Fibroblast of skin of abdomen (primary cell): ENCODE measurements at regions not wholly inside any gene's neighbourhood (a gene's known extent, or its start where the extent isn't known, plus 50 kb on each side); places are given as distances from the start of the nearest gene placed in this dataset.

Experiments used
- DNase-seq: peaks from one replicate; pipeline ENCODE4 v3.0.0-alpha.2; 2013

DNA sequence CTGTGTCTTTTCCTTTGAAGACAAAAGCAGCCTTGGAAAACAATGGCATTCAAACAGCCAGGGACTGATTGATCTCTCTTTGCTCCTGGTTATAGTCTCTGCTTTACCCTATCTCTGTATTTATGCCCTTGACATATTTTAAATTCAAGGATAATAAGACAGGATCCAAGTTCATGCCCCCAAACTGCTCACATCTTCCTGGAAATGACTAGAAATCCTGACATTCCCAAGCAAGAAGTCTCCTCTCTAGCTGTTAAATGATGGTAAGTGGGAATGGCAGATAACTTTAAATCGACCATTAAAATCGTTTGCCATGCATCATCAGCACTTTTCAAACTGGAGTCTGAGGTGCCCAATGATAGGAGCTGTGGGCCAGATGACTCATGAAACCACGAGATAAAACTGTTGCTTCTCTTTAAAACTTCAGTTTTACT lies 435.6 kb downstream of the FOXO1 start:
- DNase-seq, result peak; percentile 67

DNA sequence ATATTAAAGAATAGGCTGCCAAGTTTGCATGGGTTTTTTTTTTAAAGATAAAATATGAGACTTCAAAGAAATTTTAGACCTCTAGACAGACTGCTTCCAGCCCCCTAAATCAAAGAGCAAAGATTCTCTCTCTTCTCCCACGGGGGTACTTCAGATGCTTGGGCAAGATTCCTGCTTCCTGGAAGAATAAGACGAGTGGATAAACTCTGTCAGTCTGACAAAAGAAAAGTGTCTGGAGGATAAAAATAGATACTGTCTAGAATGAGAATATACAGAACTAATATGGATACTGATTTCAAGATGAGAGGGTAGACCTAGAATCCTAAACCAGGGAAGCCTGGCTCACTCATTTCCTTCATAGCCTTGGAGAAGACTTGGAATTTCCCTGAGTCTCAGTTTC lies 435.1 kb downstream of the FOXO1 start:
- peak; percentile 64 for DNase-seq

DNA sequence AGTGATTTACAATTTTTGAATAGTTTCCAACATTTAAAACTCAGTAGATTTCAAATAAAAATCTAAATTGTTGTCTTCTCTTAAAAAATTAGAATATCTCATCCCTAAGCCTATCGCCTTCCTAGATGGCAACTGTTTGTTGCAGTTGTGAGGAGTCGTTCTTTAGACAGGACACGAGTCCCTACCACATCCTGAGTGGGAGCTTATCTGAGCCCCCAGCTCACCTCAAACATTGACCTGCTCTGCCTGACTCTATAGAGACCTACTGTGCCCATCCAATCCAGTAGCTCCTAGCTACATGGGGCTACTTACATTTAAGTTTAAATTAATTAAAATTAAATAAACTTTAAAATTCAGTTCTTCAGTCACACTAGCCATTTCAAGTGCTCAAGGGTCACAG lies 434.7 kb downstream of the FOXO1 start:
- no peak for DNase-seq

DNA sequence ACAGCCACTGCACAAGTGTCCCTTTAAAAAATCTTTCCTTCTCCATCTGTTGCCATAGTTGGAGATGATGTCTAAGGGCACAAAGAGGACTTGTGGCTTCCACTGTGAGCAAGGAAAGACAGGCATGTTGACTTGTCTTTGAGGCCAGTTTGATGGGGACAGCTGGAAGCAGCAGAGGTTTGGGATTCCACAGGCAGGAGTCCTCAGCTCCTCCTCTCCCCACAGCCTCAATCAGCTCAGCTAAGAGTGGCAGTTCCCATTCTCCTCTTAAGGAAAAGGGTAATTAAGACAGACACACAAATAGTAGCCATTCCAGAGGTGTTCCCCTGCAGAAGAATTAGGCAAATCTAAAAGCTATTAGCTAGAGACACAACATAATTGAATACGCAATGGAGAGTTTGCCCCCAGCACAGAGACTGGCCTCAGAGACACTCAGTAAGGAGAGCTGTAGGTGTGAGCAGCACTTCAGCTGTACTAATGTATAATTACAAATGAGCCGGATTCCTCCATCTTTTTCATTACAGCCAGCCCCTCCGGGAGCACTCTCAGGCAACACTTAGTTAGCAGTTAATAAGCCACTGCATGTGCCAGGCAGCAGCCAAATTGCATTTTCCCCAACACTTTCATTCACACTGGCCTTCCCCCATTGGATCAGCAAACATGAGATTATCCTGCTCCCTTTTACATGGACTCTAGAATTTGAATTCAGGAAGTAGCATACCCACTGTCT lies 434.0 kb downstream of the FOXO1 start:
- DNase-seq, result no peak

DNA sequence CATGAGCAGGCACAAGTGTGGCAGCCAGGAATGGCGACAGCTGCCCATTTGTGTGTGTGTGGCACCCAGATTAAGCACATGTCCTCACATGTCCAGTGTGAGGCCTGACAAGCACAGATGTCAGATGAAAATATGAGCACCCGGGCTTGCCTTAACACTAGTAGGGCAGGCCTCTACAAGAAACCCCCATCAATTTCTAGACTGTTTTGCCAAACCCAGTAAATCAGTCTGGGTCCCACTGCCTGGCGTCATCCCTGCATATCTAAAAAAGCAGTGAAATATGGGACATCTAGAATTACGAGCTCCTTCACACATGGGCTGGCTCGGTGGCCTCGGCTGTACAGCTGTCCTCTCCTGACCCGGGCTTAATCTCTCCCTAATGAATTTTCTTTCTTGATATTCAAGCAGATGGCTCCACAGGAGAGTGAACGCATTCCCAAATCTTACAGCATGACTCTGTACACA lies 432.7 kb downstream of the FOXO1 start:
- no peak for DNase-seq

DNA sequence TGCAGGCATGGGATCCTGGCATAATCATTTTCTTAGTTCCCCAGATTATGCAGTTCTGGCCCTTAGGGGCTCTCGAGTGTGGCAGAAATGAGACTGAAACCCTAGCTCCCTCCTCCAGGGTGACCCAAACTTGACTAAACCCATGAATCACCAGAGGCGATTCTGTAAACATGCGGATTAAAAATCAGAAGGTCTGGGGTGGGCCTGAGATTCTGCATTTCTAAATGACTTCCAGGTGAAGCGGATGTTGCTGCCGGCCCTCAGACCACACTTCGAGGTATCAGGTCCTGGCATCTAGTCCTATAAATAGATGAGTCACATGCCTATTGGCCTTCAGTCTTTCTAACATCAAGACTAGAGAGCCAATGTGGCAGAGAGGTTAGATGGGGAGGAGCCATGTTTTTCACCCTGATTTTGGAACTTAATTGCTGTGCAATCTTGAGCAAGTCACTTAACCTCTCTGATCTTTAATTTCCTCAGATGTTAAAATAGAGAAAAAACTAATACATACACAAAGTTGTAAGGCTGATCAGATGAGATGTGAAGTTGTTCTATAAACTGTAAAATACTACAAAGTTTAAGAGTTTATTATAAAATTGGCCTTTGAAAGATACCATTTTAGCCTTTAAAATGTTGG lies 431.2 kb downstream of the FOXO1 start:
- DNase-seq, result no peak

DNA sequence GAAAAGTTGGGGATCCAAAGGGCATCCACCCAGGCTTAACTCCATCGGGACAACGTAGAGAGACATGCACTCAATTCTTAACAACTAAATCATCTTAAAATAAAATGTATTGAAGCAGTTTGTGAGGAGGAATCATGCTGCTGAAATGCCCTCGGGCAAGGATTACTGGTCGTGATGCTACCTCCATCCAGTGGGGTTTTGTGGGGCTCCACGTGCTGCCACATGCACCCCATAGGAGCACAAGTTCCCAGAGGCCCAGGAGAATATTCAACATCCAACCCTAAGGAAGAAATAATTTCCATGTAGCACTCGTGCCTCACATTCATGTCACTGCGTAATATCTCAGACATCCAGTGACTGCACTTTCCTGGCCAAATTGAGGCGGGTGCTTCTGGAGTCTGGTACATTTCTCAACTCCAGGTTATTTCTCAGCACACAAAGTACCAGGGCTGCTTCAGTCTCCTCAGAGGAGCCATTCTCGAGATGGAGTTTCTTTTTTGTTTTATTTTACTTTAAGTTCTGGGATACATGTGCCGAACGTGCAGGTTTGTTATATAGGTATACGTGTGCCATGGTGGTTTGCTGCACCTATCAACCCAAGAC lies 429.8 kb downstream of the FOXO1 start:
- no peak for DNase-seq

DNA sequence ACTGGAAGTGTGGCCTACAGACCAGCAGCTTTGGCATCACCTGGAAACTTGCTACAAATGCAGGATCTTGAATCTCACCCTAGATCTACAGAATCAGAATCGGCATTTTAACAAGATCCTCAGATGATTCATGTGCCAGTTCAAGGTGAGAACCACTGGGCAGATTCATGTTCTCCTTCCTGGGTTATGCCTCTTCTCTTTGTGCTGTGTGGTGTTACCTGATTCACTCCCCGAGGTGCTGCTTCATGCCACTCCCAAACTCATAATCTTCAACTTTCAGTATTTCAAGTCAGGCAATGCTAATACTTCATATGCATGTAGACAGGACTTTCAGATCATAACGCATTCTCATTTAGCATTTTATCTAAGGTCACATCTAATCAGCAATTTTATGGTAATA lies 427.7 kb downstream of the FOXO1 start:
- DNase-seq, result no peak

DNA sequence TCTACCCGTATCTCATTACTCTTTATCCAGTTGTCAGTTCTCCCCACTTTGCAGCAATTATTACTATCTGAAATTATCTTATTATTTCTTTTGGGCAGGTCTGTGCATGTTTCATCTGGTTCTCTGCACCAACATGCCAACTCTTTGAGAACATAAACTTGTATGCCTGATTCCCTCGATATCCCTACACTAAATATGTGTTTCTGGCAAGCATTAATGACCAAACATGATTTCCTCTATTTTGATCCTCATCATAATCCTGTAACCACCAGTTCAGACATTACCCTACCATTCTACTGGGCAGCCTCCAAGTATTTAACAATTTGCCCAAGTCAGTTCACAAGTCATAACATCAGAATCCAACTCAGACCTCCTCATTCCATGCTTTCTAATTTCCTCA lies 426.1 kb downstream of the FOXO1 start:
- no peak for DNase-seq

DNA sequence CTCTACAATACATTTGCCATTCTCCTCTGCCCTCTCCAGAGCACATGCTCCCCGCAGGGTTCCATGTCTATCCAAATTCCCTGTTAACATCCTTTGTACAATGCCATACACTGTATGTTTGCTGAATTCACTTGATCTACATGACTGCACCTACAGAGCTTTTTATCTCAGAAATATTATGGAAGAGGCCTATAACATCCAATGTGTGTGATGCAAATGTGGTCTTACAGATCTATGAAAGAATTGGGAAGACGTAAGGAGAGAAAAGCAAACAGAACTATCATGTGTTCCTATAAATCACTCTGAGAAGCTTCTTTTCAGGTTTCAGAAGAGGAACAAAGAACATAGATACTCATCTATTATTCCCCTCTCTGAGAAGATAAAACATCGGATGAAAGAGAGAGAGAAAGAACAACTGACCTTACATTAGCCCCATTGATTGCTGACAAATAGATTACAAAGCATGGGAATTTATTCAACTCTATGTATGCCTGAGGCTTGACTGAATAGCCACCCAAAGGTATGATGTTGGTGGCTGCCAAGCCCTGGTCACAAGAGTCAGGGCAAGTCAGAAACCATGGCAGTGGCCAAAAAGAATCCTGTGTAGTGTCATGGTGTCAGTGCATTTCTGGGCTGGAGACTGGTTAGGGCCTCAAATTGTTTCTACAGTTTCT lies 425.2 kb downstream of the FOXO1 start:
- DNase-seq, result no peak

DNA sequence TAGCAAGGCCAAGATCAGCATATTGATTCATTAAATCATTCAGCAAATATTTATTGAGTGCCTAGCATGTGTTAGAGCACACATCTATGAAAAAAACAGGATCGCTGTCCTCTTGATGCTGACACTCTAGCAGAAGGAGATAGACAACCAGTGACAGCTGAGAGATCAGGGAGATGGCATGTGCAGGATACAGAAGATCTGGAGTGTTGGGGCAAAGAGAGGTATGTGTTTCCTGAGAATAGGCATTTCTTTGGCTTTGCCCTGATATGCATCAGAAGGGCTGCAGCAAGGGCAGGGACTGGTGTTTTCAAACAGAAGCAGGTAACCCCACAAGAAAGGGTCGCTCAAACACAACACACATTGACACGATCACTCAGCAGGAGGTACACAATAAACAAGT lies 423.4 kb downstream of the FOXO1 start:
- no peak for DNase-seq

DNA sequence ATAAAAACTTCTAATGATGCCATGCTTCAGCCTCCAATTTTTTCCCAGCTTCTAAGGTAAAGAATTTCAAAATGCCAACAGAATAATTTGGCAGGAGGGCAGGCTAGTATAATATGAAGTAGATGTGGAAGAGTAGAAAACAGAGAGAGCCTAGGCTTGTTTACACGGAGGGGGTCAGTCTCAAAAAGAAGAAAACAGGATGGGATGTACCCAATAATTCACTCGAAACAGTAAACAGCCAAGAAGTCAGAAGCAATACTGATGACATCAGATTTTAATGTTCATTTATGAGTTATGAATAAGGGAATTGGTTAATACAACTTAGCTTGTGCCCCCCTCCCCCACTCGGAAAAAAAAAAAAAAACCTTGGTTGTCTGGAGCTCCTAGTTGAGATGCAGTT lies 422.5 kb downstream of the FOXO1 start:
- DNase-seq, result no peak

DNA sequence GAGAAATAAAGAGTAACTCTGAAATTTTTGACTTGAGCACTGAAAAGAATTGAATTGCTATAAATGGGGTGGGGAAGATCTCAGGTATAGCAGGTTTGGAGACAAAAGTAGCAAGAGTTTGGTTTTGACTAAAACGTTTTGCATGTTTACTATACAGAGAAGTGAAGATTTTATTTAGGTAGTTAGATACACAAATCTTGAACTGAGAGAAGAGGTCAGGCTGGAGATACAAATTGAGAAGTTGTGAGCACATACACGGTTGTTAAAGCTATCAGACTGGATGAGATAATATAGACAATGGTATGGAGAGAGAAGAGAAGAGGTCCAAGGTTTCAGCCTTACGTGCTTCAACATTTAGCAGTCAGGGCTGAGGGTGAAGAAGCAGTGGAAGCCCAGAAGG lies 420.9 kb downstream of the FOXO1 start:
- no peak for DNase-seq

DNA sequence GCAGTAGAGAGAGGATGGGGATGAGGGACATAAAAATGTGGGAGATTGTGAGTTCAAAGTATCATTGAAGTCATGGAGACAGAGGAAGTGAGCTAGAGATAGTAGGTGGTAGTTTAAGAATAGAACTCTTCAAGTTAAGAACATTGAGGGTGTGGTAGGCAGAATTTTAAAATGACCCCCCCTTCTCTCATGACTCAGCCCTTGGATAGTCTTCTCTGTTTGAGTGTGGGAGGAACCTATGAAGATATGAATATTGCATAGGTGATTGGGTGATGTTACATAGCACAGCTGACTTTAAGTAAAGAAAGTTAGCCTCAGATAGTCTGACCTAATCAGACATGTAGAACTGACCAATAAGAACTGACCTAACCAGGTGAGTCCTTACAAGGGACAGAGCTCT lies 418.6 kb downstream of the FOXO1 start:
- DNase-seq, result no peak

DNA sequence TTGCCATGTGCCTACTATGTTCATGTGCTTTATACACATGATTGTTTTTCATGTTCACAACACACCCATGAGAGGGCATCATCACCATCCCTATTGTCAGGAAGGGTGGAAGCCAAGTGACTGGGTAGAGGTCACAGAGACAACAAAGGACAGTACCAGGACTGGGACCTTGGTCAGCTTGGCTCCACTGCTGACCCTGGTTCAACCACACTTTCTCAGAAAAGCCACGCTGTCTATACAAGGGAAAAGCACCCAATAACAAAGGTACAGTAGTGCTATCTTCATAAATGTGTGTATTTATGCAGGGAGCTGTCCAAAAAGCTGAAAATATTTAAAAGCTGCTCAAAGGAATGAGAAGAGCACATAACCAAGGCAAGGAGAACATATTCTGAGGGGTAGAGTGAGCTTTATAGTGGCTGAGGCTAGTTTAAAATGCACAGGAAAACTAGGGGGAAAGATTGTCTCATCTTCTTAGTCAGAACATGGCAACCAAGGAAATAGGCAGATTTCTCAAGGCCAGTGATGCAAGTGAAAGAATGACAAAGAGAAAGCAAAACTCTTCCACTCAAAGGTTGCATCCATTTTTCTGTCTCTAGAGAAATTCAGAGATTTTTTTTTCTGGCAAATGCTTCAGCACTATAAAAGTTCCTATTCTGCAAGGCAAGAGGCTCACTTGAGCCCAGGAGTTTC lies 415.0 kb downstream of the FOXO1 start:
- DNase-seq, result no peak

DNA sequence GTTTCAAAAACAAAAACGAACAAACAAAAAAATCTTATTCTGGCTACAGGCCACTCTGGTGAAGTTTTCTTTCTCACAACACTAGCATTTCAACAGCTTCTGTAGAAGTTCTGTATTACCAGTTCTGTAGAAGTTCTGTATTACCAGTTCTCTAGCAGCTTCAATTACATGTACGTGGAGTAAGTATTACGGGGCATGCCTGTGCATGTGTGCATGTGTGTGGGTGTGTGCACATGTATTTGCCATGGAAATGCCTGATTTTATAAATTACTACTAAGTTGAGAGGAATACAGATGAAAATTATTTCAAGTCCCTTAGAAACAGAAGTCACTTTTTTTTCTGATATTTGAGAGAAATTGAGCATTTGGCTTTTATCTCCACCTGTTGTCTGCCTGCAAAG lies 414.2 kb downstream of the FOXO1 start:
- no peak for DNase-seq

DNA sequence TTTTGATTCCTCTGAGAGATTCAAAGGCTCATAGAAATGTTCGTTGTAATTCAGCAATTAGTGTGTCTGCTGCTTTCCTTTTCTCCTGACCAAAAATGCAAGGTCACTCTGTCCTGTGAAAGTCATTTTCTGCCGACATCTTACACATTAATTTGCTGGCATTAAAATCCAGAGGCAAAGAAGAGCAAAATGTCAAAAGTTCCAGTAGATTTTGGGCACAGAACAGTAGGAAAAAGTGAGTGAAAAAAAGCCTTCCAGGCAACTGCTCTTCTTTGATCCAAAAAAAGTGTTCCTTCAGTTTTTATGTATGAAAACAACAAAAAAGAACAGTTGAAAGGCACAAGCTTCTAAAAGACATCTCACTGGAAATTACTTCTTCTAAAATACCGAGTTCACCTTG lies 413.8 kb downstream of the FOXO1 start:
- DNase-seq, result no peak

DNA sequence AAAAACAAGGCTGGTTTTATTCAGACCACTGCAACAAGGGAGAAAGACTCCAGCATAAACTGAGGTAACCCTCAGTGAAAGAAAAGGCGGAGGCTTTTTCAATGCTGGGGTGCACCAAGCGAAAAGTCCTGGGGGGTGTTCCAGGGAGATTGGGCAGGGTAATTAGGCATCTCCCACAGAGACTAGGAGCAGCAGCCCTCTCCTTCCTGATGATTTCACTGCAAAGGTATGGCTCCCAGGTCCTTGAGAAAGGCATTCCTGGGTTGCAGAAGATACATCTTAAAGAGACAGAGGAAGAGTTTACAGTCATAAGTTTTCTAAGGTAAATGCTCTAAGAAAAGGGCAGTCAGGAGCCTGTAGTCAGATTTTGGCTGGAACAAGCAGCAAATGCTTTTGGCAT lies 412.0 kb downstream of the FOXO1 start:
- no peak for DNase-seq

DNA sequence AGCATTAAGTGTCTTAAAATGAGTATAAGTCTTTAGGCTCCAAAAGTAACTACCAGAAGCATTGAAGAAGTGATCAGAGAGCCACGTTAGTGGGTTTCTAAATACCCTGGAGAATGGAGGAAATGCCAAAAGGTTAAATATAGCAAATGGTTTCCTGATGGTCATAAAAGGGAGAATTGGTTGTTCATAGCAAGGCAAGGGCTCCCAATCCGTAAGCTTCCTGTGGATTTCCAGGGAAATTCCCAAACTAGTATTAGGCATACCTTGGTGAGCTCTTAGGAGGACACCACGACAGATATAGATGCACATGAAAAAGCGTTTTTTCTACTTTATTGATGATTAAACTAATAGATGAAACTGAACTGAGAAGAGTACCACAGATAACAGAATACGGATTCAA lies 410.9 kb downstream of the FOXO1 start:
- DNase-seq, result no peak

DNA sequence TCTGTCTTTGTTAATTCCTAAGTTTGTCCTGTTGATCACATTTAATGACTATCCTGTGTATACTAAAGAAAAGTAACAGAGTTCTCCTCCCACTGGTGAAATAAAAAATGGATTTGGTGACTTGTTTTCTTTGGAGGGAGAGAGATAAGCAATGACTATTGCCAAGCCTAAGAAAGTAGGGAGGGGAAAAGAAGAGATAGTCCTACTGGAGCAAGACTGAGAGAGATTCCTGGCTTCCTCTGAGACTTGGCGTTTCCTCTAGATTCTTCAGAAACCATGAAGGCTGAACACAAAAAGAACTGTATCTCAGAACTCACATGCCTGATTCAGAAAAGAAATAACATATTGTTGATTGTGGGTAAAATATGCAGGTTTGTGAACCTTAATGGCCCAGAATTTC lies 406.5 kb downstream of the FOXO1 start:
- no peak for DNase-seq

DNA sequence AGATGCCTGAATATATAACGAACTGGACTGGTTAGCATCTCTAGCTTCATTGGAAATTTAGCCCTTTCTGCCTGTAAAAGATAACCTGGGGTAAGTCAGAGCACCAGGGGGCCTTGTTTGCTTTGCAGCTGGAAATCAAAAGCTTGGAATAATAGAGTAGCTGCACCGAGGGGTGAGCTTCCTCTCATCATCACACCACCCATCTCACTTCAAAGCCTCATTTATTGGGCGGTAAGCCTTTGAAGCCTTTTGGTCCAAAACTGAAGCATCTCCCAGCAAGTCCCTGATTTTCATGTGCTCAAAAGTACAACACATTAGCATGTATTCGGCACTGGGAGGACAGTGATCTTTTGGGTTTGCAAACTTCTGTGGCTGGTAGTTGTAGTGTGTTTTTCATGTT lies 405.1 kb downstream of the FOXO1 start:
- DNase-seq, result no peak

DNA sequence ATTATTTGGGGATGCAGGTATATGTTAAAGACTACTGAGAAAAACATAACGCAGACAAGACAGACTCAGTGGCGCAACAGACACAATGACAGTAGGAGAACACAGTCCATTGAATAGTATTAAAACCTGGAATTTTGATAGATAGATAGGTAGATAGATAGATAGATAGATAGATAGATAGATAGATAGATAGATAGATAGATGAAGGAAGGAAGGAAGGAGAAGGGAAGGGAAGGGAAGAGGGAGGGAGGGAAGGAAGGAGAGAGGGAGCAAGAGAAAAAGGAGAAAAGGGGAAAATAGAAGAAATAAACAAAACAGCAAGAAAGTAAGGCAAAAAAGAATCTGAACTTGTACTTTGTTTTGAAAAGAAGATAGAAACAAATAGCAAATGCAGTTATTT lies 404.5 kb downstream of the FOXO1 start:
- no peak for DNase-seq

DNA sequence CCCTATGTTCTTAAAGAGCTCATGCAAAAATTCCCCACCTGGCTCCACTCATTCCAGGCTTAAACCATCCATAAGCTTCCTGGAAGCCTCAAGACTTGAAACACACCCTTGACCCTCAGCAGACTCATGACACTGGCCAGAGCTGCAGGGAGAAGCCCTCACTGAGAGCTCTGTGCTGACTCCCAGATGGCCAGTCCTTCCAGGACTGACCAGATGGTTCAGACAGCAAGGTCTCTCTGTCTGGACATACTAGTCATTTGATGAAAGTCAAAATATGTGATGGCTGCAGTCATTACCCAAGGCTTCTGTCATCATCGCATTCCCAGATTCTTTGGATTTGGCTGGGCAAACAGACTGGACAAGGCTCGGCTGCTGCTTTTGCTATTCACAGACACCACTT lies 397.4 kb downstream of the FOXO1 start:
- no peak for DNase-seq
